ENCODE measurements at regions not wholly inside any gene's neighbourhood (a gene's known extent, or its start where the extent isn't known, plus 50 kb on each side); places are given as distances from the start of the nearest gene placed in this dataset.

DNA sequence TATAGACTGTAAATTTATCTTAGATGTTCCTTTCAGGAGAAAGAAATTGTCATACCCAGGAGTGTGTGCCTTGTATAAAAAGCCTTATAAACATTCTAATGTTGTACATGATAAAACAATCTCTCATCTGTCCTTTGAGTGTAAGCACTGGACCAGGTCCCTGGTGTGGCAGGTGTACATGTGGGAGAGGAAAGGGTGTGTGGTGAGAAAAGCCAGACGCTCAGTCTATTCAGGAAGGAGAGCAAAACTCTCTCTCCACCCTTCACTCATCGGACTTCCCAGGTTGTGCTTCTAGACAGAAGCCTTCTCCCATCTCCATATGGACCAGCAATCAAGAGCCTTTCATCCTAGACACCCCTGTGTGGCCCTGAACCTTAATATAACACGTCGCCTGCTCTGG, 154.2 kb downstream of the ESM1 start:
- TF ChIP-seq GATA2 (IDR thresholded peaks at IDR 0.05; ENCODE audit: low read depth, low read length): no peak
- no peak for TF ChIP-seq GATA3 (IDR thresholded peaks at IDR 0.05; ENCODE audit: low read depth, low read length)
